Epithelial cell of esophagus (primary cell): ENCODE measurements at regions not wholly inside any gene's neighbourhood (a gene's known extent, or its start where the extent isn't known, plus 50 kb on each side); places are given as distances from the start of the nearest gene placed in this dataset.

Source experiments
- DNase-seq: peaks from one replicate; pipeline ENCODE4 v3.0.0; 2010; ENCODE audit warnings: low read depth
- H3K4me3 ChIP-seq: 2 replicates; pipeline ENCODE4 v1.5.1; 2011; ENCODE audit warnings: mild to moderate bottlenecking, low read length, control low read depth
- CTCF ChIP-seq: IDR thresholded peaks from 2 replicates; pipeline ENCODE4 v1.5.1; 2011; ENCODE audit warnings: low read depth, mild to moderate bottlenecking, low read length, control low read depth, inconsistent platforms; ENCODE audit not compliant: insufficient read depth; ENCODE audit errors: missing control alignments

GRCh38 chr5:2199697-2200096 is 317.0 kb upstream of the IRX4 start:
- H3K4me3 ChIP-seq, result no peak overlapping the region
- TF ChIP-seq CTCF, result no peak

DNA sequence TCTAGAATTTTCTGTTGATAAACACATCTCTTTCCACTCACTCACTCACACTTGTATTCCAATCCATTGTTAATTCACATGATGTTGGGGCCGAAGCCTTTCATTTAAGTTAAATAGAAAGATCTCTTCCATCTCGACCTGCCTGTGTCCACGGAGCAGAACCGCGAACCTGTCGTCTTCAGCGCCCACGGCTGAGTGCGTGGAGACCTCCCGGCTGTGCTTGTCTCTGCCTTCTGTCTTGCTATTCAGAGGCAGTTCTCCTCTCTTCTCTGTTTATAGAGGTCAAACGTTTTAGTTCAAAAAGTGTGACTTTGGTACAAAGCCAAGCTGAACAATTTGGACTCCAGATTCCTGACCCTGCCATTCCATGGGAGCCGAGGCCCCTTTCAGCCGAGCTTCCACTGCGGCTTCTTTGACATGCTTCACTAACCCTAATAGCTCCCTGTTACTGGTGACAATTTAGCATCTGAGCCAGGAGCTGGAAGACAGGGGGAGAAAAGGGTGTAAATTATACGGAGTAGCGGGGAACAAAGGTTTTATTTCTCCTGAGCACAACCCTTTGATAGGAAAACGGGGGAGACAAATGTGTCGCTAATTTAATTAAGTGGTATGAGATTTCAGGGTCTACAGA is 314.4 kb upstream of the IRX4 start:
- no peak overlapping the region for H3K4me3 ChIP-seq
- no peak for DNase-seq
- no peak for TF ChIP-seq CTCF

More at GRCh38 chr5:2199697-2200096, 317.0 kb upstream of the IRX4 start:
- no peak for DNase-seq

DNA sequence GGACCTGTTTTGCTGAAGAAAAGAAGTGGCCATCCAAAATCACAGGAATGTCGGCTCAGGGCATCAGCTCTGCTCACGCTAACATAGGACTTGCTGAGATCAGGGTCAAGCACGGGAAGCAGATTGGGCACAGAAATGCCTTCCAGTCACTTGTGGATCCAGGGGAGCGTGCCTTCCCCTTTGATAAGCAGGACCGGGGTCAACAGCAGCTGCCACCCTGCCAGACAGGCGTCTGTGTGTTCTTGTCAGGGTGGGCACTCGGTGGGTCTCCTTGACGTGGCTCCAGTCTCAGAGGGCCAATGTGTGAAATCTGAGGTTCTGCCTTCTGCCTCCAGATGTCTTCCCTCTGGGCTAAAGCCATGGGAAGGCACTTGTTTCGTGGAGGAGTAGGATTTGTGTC is 313.7 kb upstream of the IRX4 start:
- DNase-seq, result no peak
- TF ChIP-seq CTCF, result no peak
- no peak overlapping the region for H3K4me3 ChIP-seq

DNA sequence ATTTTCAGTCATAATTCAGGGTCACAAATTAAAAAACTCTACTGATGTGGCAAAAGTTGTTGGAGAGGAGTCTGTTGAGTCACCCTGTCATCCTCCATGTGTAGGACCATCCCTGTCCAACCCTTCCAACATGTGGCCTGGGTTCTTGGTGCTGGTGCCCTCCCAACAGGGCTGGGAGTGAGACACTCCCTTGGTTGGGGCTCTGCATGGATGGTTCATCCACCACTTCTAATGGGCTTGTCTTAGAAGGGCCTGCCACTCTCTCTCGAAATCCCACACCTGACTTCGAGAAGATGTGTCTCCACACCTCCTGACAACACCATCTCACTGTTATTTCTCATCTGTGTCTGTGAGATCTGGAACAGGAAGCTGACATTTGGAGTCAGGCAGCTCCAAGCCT is 312.2 kb upstream of the IRX4 start:
- no peak for TF ChIP-seq CTCF
- H3K4me3 ChIP-seq, result no peak overlapping the region
- DNase-seq, result no peak

DNA sequence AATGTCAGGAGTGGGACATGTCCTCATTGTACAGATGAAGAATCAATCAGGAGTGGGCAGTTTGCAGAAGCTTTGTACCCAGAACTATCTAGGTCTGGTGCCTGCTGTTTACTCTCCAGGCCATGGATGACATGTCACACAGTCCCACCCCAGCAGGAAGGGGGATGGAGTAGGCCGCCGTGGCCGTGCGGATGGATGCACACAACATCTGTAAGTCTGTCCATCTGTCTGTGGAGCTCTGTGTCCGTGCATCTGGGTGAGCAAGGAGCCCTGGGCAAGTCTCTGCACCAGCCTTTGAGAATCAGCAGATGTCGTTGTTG is 311.5 kb upstream of the IRX4 start:
- no peak overlapping the region for H3K4me3 ChIP-seq
- no peak for TF ChIP-seq CTCF
- no peak for DNase-seq

GRCh38 chr5:2193542-2194235 is 311.0 kb upstream of the IRX4 start:
- no peak overlapping the region for H3K4me3 ChIP-seq
- no peak for TF ChIP-seq CTCF

DNA sequence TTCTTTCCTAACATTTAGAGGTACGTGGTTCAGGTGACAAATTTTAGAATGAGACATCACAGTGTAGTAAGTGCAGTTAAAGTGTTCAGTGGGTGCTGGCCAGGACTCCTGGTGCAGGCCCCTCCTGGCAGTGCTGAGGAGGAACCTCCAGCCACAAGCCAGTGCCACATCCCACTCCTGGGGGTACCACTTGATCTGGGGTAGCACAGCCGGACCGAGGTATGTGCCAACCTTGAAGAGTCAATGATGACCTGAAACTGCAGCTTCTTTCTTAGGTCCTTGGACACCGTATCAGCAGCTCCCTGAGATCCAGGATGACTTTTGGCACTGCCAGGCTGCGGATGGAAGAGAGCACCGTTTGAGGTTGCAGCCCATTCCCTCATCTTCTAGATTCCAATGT is 310.4 kb upstream of the IRX4 start:
- no peak for TF ChIP-seq CTCF
- DNase-seq, result no peak
- H3K4me3 ChIP-seq, result no peak overlapping the region

More at GRCh38 chr5:2193542-2194235, 311.0 kb upstream of the IRX4 start:
- DNase-seq, result no peak
